Fibroblast of mammary gland (primary cell): ENCODE measurements at regions not wholly inside any gene's neighbourhood (a gene's known extent, or its start where the extent isn't known, plus 50 kb on each side); places are given as distances from the start of the nearest gene placed in this dataset.
"Not testable (repeated sequence)": the region's sequence is repeated elsewhere in the genome, so short reads cannot be mapped to it uniquely, and the experiment has no call there.

ENCODE experiments used
- DNase-seq: peaks from one replicate; pipeline ENCODE4 v3.0.0-alpha.2; 2010; ENCODE audit warnings: low read depth
- H3K4me3 ChIP-seq: 2 replicates; pipeline ENCODE4 v1.5.1; 2011; ENCODE audit warnings: low read depth, mild to moderate bottlenecking, low read length, moderate library complexity; ENCODE audit not compliant: control insufficient read depth
- CTCF ChIP-seq: conservative IDR thresholded peaks from 2 replicates; pipeline ENCODE4 v1.5.1; 2011; ENCODE audit warnings: low read depth, low read length, inconsistent platforms; ENCODE audit not compliant: control insufficient read depth, insufficient read depth

- H3K4me3 ChIP-seq: no peak overlapping the region
- no peak for DNase-seq
- no peak for TF ChIP-seq CTCF
These were observed 140.1 kb upstream of the DAPK1 start for GRCh38 chr9:87357600-87357999.

- no peak overlapping the region for H3K4me3 ChIP-seq
- no peak for TF ChIP-seq CTCF
- DNase-seq: no peak
These were observed 138.4 kb upstream of the DAPK1 start for GRCh38 chr9:87359264-87359663.

GRCh38 chr9:87359958-87360601 is 137.6 kb upstream of the DAPK1 start:
- DNase-seq: no peak
- H3K4me3 ChIP-seq: no peak overlapping the region
- no peak for TF ChIP-seq CTCF

GRCh38 chr9:87370049-87370685 is 127.5 kb upstream of the DAPK1 start:
- H3K4me3 ChIP-seq: no peak overlapping the region
- DNase-seq: no peak
- no peak for TF ChIP-seq CTCF

GRCh38 chr9:87371795-87372355 is 125.8 kb upstream of the DAPK1 start:
- no peak for DNase-seq
- no peak for TF ChIP-seq CTCF
- no peak overlapping the region for H3K4me3 ChIP-seq

- no peak for DNase-seq
- no peak overlapping the region for H3K4me3 ChIP-seq
- TF ChIP-seq CTCF: no peak
These were observed 125.3 kb upstream of the DAPK1 start for GRCh38 chr9:87372356-87372851.

- DNase-seq: peak; percentile 47
- not testable (repeated sequence) for H3K4me3 ChIP-seq
These were observed 123.4 kb upstream of the DAPK1 start for GRCh38 chr9:87374023-87374919.
